Keratinocyte (primary cell): ENCODE measurements at regions not wholly inside any gene's neighbourhood (a gene's known extent, or its start where the extent isn't known, plus 50 kb on each side); places are given as distances from the start of the nearest gene placed in this dataset.

Experiments used
- EZH2 ChIP-seq: IDR thresholded peaks from one replicate; pipeline ENCODE4 v1.6.1; 2012; ENCODE audit warnings: inconsistent platforms, mild to moderate bottlenecking, low read length, moderate library complexity
- TF ChIP-seq, protein P1 (sequence below), 3 experiments: IDR thresholded peaks in 1 of 3; conservative IDR thresholded peaks in 1 of 3; optimal IDR thresholded peaks in 1 of 3; 2 replicates in 2 of 3; 3 replicates in 1 of 3; pipeline versions ENCODE3 to v1.5.1; 2011; ENCODE audit warnings: low read length in 3 of 3, mild to moderate bottlenecking in 3 of 3, moderate library complexity in 2 of 3, control low read depth in 1 of 3, inconsistent platforms in 1 of 3; ENCODE audit not compliant: insufficient read depth in 2 of 3; ENCODE audit errors: extremely low read depth in 1 of 3

DNA sequence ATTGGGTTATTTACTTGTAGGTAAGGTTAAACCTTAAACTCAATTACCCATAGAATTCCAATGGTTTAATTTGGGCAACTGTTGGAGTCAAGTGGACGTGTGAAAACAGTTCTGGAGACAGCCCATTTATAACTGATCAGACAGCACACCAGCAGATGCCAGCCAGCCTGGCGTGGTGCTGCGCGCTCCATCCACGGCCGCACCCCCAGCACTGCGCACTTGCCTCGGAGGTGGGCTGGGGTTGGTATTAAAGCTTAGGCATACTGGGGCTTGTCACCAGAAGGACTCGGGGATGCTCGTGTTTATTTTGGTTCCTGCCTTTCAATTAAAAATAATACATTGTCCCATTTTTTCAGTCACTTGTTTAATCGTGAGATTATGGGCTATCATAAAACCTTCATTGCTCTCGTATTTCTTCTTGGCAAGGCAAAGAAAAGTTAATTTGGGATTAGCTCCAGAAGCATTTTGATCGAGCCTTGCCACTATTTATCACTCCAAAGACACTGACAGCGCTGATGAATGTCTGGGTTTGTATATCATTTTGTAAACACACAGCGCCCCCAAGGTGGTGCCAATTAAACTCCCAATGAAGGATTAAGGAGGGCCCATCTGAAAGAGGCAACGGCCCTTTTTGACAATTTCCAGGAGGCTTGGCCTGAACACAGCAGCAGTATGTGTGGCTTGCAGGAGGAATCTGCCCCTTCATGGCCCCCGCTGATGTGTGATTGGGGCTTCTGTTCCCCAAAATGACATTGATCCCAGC, 204.5 kb upstream of the CXCL12 start:
- TF ChIP-seq, protein P1, sequence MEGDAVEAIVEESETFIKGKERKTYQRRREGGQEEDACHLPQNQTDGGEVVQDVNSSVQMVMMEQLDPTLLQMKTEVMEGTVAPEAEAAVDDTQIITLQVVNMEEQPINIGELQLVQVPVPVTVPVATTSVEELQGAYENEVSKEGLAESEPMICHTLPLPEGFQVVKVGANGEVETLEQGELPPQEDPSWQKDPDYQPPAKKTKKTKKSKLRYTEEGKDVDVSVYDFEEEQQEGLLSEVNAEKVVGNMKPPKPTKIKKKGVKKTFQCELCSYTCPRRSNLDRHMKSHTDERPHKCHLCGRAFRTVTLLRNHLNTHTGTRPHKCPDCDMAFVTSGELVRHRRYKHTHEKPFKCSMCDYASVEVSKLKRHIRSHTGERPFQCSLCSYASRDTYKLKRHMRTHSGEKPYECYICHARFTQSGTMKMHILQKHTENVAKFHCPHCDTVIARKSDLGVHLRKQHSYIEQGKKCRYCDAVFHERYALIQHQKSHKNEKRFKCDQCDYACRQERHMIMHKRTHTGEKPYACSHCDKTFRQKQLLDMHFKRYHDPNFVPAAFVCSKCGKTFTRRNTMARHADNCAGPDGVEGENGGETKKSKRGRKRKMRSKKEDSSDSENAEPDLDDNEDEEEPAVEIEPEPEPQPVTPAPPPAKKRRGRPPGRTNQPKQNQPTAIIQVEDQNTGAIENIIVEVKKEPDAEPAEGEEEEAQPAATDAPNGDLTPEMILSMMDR (optimal IDR thresholded peaks at IDR 0.05 in 1 of 3, IDR thresholded peaks at IDR 0.05 in 1 of 3, conservative IDR thresholded peaks at IDR 0.05 in 1 of 3; ENCODE audit: extremely low read depth in 1 of 3, insufficient read depth in 2 of 3, low read length in 3 of 3): no peak
- no peak for TF ChIP-seq EZH2
